Thyroid gland (tissue), 4 donors: ENCODE measurements at regions not wholly inside any gene's neighbourhood (a gene's known extent, or its start where the extent isn't known, plus 50 kb on each side); places are given as distances from the start of the nearest gene placed in this dataset.

ENCODE experiments used
- CTCF ChIP-seq, 6 experiments: fragments of 200-600 bp in 3 of 6; fragments of 450-650 bp in 3 of 6; sonication (generic) in 3 of 6; IDR thresholded peaks; one replicate each; pipeline ENCODE4 v1.5.1; 2016 to 2019; ENCODE audit warnings: antibody characterized with exemption in 6 of 6, mild to moderate bottlenecking in 2 of 6, inconsistent platforms in 1 of 6, moderate library complexity in 1 of 6
- POLR2A ChIP-seq, 2 donors: fragments of 450-650 bp; IDR thresholded peaks; one replicate each; pipeline ENCODE4 v1.6.1; 2017; ENCODE audit warnings: antibody characterized with exemption in 2 of 2, mild to moderate bottlenecking in 2 of 2, moderate library complexity in 1 of 2

- TF ChIP-seq POLR2A (IDR thresholded peaks at IDR 0.05) (no peak), CTCF (IDR thresholded peaks at IDR 0.05) (no peak)
Measured at GRCh38 chr6:139839506-139840156, 465.2 kb upstream of the CITED2 start.
